AG09309 (cell line): ENCODE measurements at regions not wholly inside any gene's neighbourhood (a gene's known extent, or its start where the extent isn't known, plus 50 kb on each side); places are given as distances from the start of the nearest gene placed in this dataset.

Experiments
- DNase-seq: peaks from one replicate; pipeline ENCODE4 v3.0.0-alpha.2; 2010; ENCODE audit warnings: low read depth
- H3K4me3 ChIP-seq: 2 replicates; pipeline ENCODE4 v1.5.1; 2011; ENCODE audit warnings: mild to moderate bottlenecking, low read depth, low read length, moderate library complexity; ENCODE audit not compliant: control insufficient read depth
- CTCF ChIP-seq: IDR thresholded peaks from 2 replicates; pipeline ENCODE4 v1.5.1; 2011; ENCODE audit warnings: mild to moderate bottlenecking, low read depth, low read length, inconsistent platforms; ENCODE audit not compliant: insufficient read depth, control insufficient read depth; ENCODE audit errors: missing control alignments

- DNase-seq: no peak
- no peak overlapping the region for H3K4me3 ChIP-seq
- TF ChIP-seq CTCF: no peak
Observed at GRCh38 chr6:15990179-15990578, 138.7 kb upstream of the MYLIP start.

GRCh38 chr6:15989397-15989796 lies 139.5 kb upstream of the MYLIP start:
- no peak for TF ChIP-seq CTCF
- DNase-seq: no peak
- no peak overlapping the region for H3K4me3 ChIP-seq

GRCh38 chr6:15987569-15987968 lies 141.3 kb upstream of the MYLIP start:
- no peak for TF ChIP-seq CTCF
- no peak overlapping the region for H3K4me3 ChIP-seq
- DNase-seq: no peak

GRCh38 chr6:15986027-15986629 lies 142.8 kb upstream of the MYLIP start:
- no peak overlapping the region for H3K4me3 ChIP-seq
- no peak for DNase-seq
- TF ChIP-seq CTCF: no peak

GRCh38 chr6:15985379-15985959 lies 143.4 kb upstream of the MYLIP start:
- no peak for DNase-seq
- no peak for TF ChIP-seq CTCF
- H3K4me3 ChIP-seq: no peak overlapping the region

- TF ChIP-seq CTCF: no peak
- H3K4me3 ChIP-seq: no peak overlapping the region
- no peak for DNase-seq
Observed at GRCh38 chr6:15981956-15982355, 146.9 kb upstream of the MYLIP start.
